Natural killer cell (primary cell): ENCODE measurements at regions not wholly inside any gene's neighbourhood (a gene's known extent, or its start where the extent isn't known, plus 50 kb on each side); places are given as distances from the start of the nearest gene placed in this dataset.
"Not testable (repeated sequence)": the region's sequence is repeated elsewhere in the genome, so short reads cannot be mapped to it uniquely, and the experiment has no call there.

Experiments
- ATAC-seq, 3 donors: fragments of 150-1000 bp in 2 of 3; fragments of 200-7000 bp in 1 of 3; cut with Tn5 transposase; 1 replicate in 1 of 3; 2 replicates in 2 of 3; pipeline ENCODE4 v1.10.0; 2021; ENCODE audit warnings: mild to moderate bottlenecking in 2 of 3, moderate library complexity in 2 of 3
- DNase-seq, 2 donors: peaks; one replicate each; pipeline versions ENCODE4 v3.0.0 to v3.0.0-alpha.2; 2013 to 2021; ENCODE audit warnings: mixed read lengths in 1 of 2
- H3K27ac ChIP-seq: one replicate; pipeline ENCODE4 v1.5.1; 2013; ENCODE audit warnings: mild to moderate bottlenecking, low read length
- H3K27me3 ChIP-seq: one replicate; pipeline ENCODE4 v1.6.1; 2013; ENCODE audit warnings: low read length; ENCODE audit not compliant: control insufficient read depth, insufficient read depth
- H3K36me3 ChIP-seq: one replicate; pipeline ENCODE4 v1.6.1; 2013; ENCODE audit warnings: low read length; ENCODE audit not compliant: control insufficient read depth, insufficient read depth
- H3K4me1 ChIP-seq: one replicate; pipeline ENCODE4 v1.6.1; 2013; ENCODE audit warnings: low read length; ENCODE audit not compliant: control insufficient read depth, insufficient read depth
- H3K4me3 ChIP-seq: one replicate; pipeline ENCODE4 v1.5.1; 2013; ENCODE audit warnings: low read length
- H3K9me3 ChIP-seq: one replicate; pipeline ENCODE4 v1.6.1; 2013; ENCODE audit warnings: low read length; ENCODE audit not compliant: control insufficient read depth, insufficient read depth
- H3K27ac Mint-ChIP-seq, 2 donors: one replicate each; pipeline ENCODE4 v1.8.0; 2022; ENCODE audit warnings: mild to moderate bottlenecking in 2 of 2, mixed read lengths in 2 of 2, moderate library complexity in 1 of 2
- H3K27me3 Mint-ChIP-seq, 2 donors: one replicate each; pipeline ENCODE4 v1.8.0; 2022; ENCODE audit warnings: low read depth in 2 of 2, mixed read lengths in 2 of 2
- H3K36me3 Mint-ChIP-seq: one replicate; pipeline ENCODE4 v1.8.0; 2022; ENCODE audit warnings: mixed read lengths
- H3K4me1 Mint-ChIP-seq, 2 donors: one replicate each; pipeline ENCODE4 v1.8.0; 2022; ENCODE audit warnings: mixed read lengths in 2 of 2
- H3K4me3 Mint-ChIP-seq: one replicate; pipeline ENCODE4 v1.8.0; 2022; ENCODE audit warnings: mild to moderate bottlenecking, moderate library complexity, mixed read lengths
- H3K9me3 Mint-ChIP-seq, 2 donors: one replicate each; pipeline ENCODE4 v1.8.0; 2022; ENCODE audit warnings: mixed read lengths in 2 of 2
- CTCF ChIP-seq: fragments of 200-600 bp; IDR thresholded peaks from one replicate; pipeline ENCODE4 v1.8.0; 2022; ENCODE audit warnings: antibody characterized with exemption
- WGBS: methylation state at CpG from one replicate; pipeline ENCODE4 v1.1.7; 2013; ENCODE audit warnings: missing lambda C conversion rate; ENCODE audit not compliant: insufficient coverage; 5-methylcytosine and 5-hydroxymethylcytosine counted together
- intact Hi-C: fragments of 100-400 bp; cut with micrococcal nuclease; formaldehyde crosslinking; loops from one replicate; pipeline ENCODE4 v1.14.2; 2022

- H3K4me3 Mint-ChIP-seq, DNase-seq, H3K27me3 Mint-ChIP-seq, intact Hi-C loops, H3K27me3 ChIP-seq, H3K4me1 Mint-ChIP-seq, H3K4me3 ChIP-seq, H3K4me1 ChIP-seq, H3K36me3 Mint-ChIP-seq, H3K27ac Mint-ChIP-seq, H3K9me3 ChIP-seq, H3K9me3 Mint-ChIP-seq, H3K27ac ChIP-seq, ATAC-seq, H3K36me3 ChIP-seq: not testable (repeated sequence)
- 86% methylated on average over 5 of the region's 5 CpGs for WGBS
These were observed 173.9 kb downstream of the TJP1 start for GRCh38 chr15:29648415-29648814.

- 93% methylated on average over 3 of the region's 3 CpGs for WGBS
- no peaks in the 10 kb centered on the region for H3K9me3 ChIP-seq
- H3K27me3 ChIP-seq: no peaks in the 10 kb centered on the region
- no peaks in the 10 kb centered on the region for H3K4me1 ChIP-seq
- no peak overlapping the region for H3K4me3 Mint-ChIP-seq
- peaks cover 0 to 2% of the 10 kb centered on the region in 2 donors for H3K9me3 Mint-ChIP-seq
- no peaks in the 10 kb centered on the region for H3K36me3 Mint-ChIP-seq
- H3K36me3 ChIP-seq: no peaks in the 10 kb centered on the region
- no peak for DNase-seq
- ATAC-seq: no peak
- H3K27ac ChIP-seq: no peak overlapping the region
- H3K27ac Mint-ChIP-seq: no peak overlapping the region
- TF ChIP-seq CTCF: no peak
- H3K4me3 ChIP-seq: no peak overlapping the region
- intact Hi-C loops: no loop called here
- no peaks in the 10 kb centered on the region for H3K4me1 Mint-ChIP-seq
- H3K27me3 Mint-ChIP-seq: peaks cover 0 to 5% of the 10 kb centered on the region in 2 donors
These were observed 176.4 kb downstream of the TJP1 start for GRCh38 chr15:29645841-29646240.

GRCh38 chr15:29644361-29644760 is 177.9 kb downstream of the TJP1 start:
- not testable (repeated sequence) for H3K4me3 Mint-ChIP-seq
- WGBS: 90% methylated on average over 12 of the region's 12 CpGs

GRCh38 chr15:29638781-29639180 is 183.5 kb downstream of the TJP1 start:
- H3K4me1 Mint-ChIP-seq: no peaks in the 10 kb centered on the region
- DNase-seq: no peak
- intact Hi-C loops: no loop called here
- no peak overlapping the region for H3K4me3 ChIP-seq
- H3K27me3 ChIP-seq: no peaks in the 10 kb centered on the region
- H3K27ac Mint-ChIP-seq: no peak overlapping the region
- H3K9me3 ChIP-seq: no peaks in the 10 kb centered on the region
- H3K36me3 Mint-ChIP-seq: no peaks in the 10 kb centered on the region
- 78% methylated on average over 4 of the region's 4 CpGs for WGBS
- TF ChIP-seq CTCF: no peak
- H3K36me3 ChIP-seq: no peaks in the 10 kb centered on the region
- no peak overlapping the region for H3K4me3 Mint-ChIP-seq
- H3K27ac ChIP-seq: no peak overlapping the region
- no peaks in the 10 kb centered on the region for H3K9me3 Mint-ChIP-seq
- no peaks in the 10 kb centered on the region for H3K4me1 ChIP-seq
- peaks cover 4 to 15% of the 10 kb centered on the region in 2 donors for H3K27me3 Mint-ChIP-seq
- no peak for ATAC-seq

More at GRCh38 chr15:29644361-29644760, 177.9 kb downstream of the TJP1 start:
- H3K9me3 Mint-ChIP-seq, intact Hi-C loops, H3K27ac Mint-ChIP-seq, ATAC-seq, DNase-seq, H3K4me3 ChIP-seq, H3K9me3 ChIP-seq, H3K27me3 Mint-ChIP-seq, H3K27ac ChIP-seq, H3K36me3 ChIP-seq, H3K4me1 Mint-ChIP-seq, H3K27me3 ChIP-seq, H3K36me3 Mint-ChIP-seq, H3K4me1 ChIP-seq: not testable (repeated sequence)

GRCh38 chr15:29638011-29638410 is 184.3 kb downstream of the TJP1 start:
- 79% methylated on average over 3 of the region's 3 CpGs for WGBS
- Mint-ChIP-seq H3K36me3 (no peaks in the 10 kb centered on the region), H3K27ac (no peak overlapping the region), H3K4me1 (no peaks in the 10 kb centered on the region), H3K27me3 (peaks cover 4 to 15% of the 10 kb centered on the region in 2 donors), H3K9me3 (no peaks in the 10 kb centered on the region), H3K4me3 (no peak overlapping the region)
- Histone ChIP-seq H3K4me3 (no peak overlapping the region), H3K27me3 (no peaks in the 10 kb centered on the region), H3K4me1 (no peaks in the 10 kb centered on the region), H3K27ac (no peak overlapping the region), H3K9me3 (no peaks in the 10 kb centered on the region), H3K36me3 (no peaks in the 10 kb centered on the region)
- no peak for TF ChIP-seq CTCF
- DNase-seq (no peak), ATAC-seq (no peak)
- intact Hi-C loops: no loop called here
